GM19438 (cell line): ENCODE measurements at regions not wholly inside any gene's neighbourhood (a gene's known extent, or its start where the extent isn't known, plus 50 kb on each side); places are given as distances from the start of the nearest gene placed in this dataset.
"Not testable (repeated sequence)": the region's sequence is repeated elsewhere in the genome, so short reads cannot be mapped to it uniquely, and the experiment has no call there.

Experiments used
- ATAC-seq: cut with Tn5 transposase; IDR thresholded peaks from one replicate; pipeline ENCODE4 v1.9.1; 2021; ENCODE audit warnings: low read depth; ENCODE audit not compliant: unreplicated experiment

DNA sequence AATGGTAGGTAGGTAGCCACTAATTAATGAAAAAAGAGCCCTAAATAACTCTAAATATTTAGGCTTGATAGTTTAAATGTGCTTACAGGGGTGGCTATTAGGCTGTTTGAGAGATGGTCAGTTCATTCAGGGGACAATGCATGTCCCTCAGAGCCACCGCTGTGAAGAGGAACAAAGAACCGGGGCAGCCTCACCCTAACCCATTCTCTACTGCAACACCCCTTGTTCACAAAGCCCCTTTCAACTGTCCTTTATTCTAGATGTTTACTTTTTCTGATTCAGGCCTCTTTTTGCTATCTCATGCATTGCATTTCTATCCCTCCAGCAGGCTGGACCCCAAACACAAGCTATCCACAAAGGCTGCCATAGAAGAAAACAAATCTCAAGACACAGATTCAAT is 906.7 kb downstream of the NR2F1-AS1 start:
- ATAC-seq = no peak

DNA sequence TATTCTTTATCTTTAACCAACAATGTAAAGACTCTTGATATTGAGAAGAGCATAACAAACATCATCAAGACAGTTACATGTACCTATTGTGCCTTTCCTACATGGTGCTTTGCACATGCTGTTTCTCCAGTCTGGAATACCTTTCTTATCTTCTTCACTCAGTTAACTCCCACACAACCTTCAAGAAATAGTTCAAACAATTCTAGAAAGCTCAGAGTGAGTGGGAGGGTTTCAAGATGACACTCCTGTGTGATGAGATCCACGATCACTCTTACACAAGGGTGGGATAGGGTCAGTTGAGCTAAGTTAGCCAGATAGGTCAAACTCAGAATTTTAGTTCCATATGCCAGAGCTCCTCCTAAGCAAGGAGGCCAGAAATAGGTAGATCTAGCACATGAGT is 915.5 kb downstream of the NR2F1-AS1 start:
- ATAC-seq = no peak

DNA sequence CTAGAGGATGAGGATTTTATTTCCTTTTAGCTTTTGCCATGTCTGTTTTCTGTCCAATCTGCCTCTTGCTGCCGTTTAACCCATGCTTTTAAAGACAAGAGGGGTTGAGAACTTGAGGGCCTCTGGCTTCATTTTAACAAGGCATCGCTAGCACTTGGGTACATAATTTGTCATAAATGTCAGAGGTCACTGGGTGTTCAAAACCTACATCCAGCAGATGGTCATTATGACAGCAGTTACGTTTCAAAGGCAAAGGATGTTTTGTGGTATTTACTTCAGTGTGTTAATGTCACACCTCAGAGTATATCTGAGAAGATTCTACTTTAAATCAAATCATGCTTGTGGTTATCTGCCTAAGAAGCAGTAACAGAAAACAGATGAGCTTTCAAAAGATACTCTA is 918.3 kb downstream of the NR2F1-AS1 start:
- ATAC-seq = no peak

DNA sequence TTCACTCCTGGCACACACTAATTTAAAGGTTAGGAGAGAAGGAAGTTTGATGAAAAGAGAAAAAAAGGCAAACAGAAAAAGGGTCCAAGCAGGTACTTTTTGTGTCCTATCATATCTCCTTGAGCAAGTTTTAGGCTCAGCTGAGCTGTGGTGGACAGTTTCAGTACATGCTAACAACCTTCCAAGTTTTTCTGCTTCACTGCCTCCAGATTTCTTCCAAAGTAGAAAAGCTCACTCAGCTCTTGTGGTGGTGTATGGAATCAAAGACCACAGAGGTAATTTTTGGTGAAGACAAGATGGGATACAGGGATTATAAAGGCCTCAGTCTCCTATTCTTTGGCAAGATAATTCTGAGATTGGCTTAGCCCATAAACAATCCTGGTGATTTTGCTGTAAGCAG is 921.8 kb downstream of the NR2F1-AS1 start:
- ATAC-seq = no peak

DNA sequence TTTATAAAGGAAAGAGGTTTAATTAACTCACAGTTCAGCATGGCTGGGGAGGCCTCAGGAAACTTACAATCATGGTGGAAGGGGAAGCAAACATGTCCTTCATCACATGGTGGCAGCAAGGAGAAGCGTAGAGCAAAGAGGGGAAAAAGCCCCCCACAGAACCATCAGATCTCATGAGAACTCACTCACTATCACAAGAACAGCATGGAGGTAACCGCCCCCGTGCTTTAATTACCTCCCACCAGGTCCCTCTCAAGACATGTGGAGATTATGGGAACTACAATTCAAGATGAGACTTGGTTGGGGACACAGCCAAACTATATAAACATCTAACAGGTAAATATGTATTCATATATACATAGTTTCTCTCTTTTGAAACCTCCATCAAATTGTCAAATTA is 926.4 kb downstream of the NR2F1-AS1 start:
- not testable (repeated sequence) for ATAC-seq

DNA sequence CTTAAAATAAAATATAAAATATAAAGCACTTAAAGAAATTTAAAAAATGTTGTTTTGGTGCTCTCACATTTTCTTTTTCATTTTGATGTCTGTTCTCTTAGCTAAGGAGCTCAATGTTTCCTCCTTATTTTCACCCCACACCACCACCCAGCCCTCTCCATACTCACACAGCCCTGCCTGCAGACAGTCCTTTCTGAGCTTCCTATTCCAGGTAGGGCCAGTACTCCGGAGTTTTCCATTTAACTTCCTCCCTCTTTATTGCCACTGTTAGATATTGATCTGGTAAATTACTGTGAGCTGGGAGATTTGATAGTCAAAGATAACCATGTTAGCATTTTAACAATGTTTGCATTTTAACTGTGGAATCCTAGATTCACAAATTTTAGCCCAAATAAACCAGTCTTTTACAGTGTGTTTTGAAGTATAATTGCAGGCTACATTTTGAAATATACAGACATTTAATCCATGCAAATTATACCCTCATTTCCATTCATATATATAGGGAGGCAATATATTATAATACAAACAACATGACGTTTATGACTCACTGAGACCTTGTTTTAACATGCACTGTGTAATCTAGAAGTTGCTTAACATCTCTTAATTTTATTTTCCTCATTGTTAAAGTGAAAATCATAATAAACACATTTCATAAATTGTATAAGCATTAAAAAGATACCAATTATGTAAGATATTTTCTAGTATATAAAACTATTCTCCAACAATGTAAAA is 927.1 kb downstream of the NR2F1-AS1 start:
- ATAC-seq = no peak

DNA sequence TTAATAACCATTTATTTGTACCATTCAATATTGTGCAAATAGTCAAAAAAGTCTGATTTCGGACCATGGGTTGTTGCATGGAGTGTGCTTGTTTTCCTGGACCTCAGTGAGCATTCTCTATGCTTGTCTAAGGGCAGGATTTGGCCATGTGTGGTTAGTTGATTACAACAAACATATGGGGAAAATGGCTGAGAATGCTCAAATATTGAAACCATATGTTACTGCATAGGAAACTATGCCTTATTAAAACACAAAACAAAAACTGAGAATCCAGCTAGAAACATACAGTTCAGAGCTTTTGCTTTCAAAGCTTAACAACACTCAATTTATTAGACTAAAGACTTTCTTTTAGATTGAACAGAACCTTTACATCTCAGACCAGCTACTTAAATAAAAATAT is 928.3 kb downstream of the NR2F1-AS1 start:
- ATAC-seq = no peak

DNA sequence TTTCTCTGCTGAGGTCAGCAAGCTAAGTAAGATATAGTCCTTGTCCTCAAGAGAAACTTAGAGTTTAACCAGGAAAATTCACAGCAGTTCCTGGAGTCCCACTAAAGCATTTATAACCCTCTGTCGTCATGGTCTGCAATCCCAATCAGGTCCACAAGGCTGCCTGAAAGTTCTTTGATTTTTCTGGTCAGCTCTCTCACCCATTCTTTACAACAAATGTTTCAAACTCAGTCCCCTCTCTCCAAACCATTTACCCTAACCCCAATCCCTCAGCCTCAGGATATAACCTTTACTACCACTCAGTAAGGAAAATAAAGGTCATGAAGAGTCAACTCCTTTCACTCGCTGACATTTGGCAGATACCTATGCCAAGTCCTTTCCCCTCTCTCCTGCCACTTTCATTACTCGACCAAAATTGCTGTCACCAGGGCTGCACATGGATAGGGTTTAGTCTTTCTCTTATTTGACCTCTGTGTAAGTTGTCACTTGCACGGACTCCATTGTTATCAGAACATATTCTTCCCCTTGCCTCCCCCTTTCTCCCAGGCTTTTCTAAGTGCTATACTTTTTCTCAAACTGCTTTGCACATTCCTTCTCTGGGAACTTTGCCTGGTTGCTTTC is 936.6 kb downstream of the NR2F1-AS1 start:
- no peak for ATAC-seq

DNA sequence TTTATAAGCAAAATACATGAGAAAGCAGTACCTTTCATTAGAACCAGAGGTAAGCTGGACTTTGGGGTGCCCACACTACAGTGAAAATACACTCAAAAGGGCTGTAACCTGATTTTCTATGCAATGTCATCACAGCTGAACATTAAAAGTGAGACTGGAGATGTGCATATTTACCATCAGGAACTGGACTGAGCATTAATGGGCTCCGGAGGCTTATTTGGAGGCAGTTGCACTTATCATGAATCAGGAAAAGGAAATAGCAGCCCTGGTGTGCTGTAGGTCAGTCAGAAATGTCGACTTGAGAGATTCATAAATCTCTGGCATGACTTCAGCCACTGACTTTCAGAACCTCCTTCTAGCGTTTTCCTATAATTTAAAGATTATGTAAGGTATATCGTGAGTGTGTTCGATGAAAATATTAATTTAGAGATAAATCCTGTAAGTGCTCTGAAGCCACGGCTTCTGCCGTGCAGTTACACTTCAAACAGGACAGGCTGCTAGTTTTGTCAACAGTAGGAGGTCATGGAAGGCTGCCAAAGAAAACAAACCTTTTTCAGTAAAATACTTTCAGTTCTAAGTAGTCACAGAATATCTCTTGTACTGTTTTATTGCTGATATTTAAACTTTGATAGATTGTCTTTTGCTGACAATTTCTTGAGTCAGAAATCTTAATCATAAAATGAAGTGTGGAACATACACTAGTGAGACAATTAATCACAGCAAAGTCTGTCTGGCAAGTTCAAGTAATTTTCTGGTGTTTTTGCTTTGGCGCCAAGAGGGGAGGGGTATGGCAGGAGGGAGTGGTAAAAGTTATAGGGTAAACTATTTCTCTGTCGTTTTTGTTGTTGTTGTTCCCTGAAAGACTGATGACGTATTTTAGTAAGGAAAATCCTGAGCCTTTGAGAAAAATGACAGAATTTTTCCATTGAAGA is 939.7 kb downstream of the NR2F1-AS1 start:
- no peak for ATAC-seq

DNA sequence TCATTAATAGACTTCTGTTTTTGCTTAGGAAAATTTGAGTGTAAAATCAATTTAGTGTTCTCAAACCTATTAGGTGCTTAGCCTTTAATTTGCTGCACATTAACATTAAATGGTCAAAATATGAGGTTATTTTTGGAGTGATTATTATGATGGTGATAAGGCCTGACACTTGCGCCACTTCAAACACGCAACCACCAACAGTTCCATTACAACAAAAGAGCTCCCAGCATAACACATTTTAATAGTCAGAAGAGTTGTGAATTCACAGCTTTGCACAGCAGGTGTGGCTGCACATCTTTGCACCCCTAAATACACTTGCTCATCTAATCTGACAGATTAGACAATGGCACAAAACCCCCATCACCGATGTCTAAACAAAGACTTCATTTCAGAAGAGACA is 940.7 kb downstream of the NR2F1-AS1 start:
- no peak for ATAC-seq

DNA sequence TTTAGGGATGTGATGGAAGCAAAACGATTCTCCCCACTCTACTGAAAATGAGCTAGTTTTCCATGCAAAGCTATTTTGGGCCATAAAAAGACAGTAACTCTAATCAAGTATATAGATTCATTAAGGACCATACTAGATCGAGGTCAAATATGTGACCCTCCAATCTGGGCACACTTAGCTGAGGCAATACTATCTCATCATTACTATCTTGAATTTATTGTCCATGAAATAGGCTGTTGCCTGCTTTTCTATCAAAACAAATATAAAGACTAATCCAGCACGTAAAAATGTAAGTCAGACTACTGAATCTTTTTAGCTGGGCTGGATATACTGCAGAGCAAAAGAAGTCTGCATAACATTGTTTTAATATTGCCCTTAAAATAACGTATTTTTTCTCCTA is 943.1 kb downstream of the NR2F1-AS1 start:
- ATAC-seq = no peak

DNA sequence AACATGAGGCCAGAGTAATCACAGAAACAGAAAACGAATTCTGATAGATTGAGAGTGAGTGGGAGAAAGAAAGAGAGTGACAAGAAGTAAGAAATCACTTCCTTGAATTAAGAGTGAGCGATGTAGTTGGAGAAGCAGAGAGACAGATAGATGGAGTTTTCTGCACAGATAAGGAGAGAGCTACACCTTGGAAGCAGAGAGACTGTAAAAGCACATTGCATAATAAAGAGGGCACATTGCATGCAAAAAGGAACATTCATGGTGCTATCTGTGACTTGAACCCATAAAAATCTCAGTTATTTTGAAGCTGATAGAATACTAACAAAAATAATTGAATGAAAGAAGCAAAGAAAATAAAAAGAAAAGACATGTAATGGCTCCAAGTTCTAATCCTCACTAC is 943.8 kb downstream of the NR2F1-AS1 start:
- ATAC-seq = no peak

DNA sequence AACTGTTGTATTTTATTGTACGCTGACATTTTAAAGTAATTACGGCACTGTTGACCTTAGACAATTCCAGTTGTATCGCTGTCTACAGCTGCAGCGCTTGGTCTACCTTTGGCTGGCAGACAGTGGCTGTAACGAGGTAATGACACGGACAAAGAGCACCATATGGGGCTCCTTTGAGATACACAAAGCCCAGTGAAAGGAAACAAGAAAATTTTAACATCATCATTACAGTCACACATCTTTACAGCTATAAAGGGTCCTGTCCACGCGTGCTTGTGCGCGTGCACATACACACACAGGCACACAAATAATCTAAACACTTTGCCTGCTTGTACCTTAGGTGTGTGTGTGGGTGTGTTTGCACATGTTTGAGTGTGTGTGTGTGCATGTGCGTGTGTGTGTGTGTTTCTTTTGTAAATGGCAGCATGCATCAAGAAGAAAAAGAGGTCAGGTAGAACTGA is 946.0 kb downstream of the NR2F1-AS1 start:
- ATAC-seq = no peak

DNA sequence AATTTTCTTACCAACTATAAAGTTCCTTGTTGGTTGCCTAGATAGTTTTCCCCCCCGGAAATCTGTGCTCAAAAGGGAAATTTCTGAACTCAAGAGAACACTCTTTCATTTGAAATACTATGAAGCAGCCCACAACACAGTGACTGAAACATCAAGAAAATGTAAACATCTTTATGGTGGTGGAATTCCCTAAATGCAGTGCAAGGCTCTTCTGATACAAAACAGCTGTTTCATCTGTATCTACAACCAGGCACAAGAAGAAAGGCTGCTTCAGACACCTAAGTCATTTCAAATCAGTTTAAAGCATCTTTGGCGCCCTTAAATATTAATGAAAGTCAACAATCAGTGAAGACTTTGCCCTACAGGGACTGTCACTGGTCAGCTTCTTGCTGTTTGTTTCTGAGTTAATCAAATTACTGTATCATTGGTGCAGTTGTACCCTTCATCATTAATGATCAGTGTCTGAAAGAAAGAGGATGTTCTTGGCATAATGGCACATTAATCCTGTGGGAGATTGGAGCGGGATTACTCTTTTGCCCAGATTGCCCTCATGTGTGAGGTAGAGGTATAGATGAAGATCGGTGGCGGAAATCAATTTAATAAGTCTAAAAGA is 947.0 kb downstream of the NR2F1-AS1 start:
- ATAC-seq = no peak

DNA sequence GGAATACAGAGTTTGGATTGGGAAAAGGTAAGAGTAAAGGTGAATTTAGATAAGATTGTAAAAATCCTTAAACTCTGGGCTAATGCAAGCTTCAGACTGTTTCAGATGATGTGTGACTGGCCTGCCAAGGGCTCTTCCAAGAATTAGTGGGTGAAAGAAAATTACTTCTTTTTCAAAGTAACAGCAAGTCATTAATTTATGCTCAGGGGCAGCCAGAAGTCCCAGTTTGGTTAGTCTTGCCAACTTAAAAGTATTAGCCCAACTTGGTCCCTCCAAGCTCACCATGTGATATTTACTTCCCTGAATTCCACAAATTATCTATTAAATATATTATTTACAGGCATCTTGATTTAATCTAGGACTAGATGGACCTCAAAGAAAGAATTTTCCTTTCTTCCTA is 947.8 kb downstream of the NR2F1-AS1 start:
- ATAC-seq = no peak

DNA sequence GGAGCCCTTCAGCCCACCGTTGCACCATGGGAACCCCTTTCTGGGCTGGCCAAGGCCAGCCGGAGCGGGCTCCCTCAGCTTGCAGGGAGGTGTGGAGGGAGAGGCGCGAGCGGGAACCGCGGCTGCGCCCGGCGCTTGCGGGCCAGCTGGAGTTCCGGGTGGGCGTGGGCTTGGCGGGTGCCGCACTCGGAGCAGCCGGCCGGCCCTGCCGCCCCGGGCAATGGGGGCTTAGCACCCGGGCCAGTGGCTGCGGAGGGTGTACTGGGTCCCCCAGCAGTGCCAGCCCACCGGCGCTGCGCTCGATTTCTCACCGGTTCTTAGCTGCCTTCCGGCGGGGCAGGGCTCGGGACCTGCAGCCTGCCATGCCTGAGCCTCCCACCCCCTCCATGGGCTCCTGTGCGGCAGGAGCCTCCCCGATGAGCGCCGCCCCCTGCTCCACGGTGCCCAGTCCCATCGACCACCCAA is 949.8 kb downstream of the NR2F1-AS1 start:
- ATAC-seq = not testable (repeated sequence)

DNA sequence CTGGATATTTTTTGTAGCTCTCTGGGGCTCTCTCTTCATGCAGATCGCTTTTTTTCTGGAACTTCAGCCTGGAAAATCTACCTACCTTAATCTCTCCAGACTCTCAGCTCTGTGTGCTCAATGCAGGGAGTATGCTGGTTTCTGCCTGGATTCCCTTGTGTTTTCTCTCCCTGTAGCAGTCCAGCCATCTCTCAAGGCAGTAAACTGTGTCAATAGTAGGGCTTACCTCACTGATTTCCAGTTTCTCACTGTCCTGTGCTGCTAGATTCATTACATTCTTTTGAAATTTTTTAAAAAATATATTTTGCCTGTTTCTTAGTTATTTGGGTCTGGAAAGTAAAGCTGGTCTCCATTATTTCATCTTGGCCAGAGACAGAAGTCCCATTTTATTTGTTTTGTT is 951.4 kb downstream of the NR2F1-AS1 start:
- no peak for ATAC-seq

DNA sequence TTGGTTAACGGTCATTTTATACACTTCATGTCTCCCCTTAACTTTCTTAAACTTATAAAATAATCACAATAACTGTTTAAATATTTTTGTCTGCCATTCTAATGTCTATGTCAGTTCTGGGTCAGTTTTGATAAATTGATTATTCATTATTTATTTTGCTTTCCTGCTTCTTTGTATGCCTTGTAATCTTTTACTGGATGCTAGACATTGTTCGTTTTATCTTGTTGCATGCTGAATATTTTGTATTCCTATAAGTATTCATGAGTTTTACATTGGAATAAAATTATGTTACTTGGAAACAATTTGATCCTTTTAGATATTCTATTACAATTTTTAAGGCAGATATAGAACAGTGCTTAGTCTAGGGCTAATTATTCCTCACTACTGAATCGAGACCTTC is 952.0 kb downstream of the NR2F1-AS1 start:
- no peak for ATAC-seq

DNA sequence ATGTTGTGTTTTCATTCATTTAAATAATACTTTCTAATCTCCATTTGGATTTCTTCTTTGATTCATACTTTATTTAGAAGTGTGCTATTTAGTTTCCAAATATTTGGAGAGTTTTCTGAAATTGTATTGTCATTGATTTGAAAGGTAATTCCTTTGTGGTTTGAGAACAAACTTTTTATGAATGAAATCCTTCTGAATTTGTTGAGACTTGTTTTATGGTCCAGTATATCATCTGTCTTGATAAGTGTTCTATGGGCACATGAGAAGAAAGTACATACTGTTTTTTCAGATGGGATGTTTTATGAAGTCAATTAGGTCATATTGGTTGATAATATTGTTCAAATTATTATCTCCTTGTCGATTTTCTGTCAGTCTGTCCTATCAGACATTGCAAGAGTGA is 953.8 kb downstream of the NR2F1-AS1 start:
- no peak for ATAC-seq

DNA sequence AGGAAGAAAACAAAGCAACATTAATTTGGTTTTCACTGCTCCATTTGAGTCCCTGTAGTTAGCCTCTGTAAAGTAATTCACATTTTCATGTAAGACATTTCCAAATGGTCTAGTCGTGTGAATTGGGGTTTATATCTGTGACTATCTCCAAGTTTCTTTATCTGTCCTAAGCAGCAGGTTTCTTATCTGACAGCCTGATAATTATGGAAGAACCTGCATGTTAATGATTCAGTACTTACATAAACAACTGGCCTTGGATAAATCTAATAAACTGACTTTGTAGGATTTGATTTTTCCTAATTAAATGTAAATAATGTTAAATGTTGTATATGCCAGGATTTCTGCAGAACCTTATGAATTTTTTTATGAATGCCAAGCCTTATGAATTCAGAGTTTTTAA is 964.9 kb downstream of the NR2F1-AS1 start:
- ATAC-seq = no peak

DNA sequence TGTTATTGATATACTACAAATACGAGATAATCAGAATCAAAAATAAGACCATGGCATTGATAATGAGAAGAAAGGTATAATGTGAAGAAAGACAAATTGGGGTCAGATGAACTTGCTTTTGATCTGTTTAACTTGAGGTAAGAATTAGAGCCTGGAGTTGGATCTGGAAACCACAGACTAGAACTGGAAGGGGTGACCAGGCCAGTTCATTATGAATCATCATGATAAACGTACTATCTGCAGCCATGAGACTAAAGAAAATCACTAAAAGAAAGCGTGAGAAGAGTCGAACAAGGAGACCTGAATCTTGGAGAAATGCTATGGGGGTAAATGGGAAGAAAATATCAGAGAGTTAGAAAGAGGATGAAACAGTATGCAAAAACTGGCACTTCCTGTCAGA is 967.5 kb downstream of the NR2F1-AS1 start:
- no peak for ATAC-seq
